Smooth muscle cell (in vitro differentiated cells): ENCODE measurements at regions not wholly inside any gene's neighbourhood (a gene's known extent, or its start where the extent isn't known, plus 50 kb on each side); places are given as distances from the start of the nearest gene placed in this dataset.

Source experiments
- DNase-seq: peaks from one replicate; lab custom pipeline; 2025; ENCODE audit not compliant: unreplicated experiment; lab: John Stamatoyannopoulos, UW
- H2AFZ ChIP-seq: fragments of 200-600 bp; sonication (generic); 2 replicates; pipeline ENCODE4 v1.6.0; 2016; ENCODE audit warnings: antibody characterized with exemption, low read depth, mild to moderate bottlenecking
- H3F3A ChIP-seq: fragments of 200-600 bp; sonication (generic); 2 replicates; pipeline ENCODE4 v1.6.0; 2017; ENCODE audit warnings: antibody characterized with exemption, low read depth
- H3K27ac ChIP-seq: fragments of 200-600 bp; sonication (generic); 2 replicates; pipeline ENCODE4 v1.5.1; 2016; ENCODE audit warnings: low read depth, mild to moderate bottlenecking
- H3K27me3 ChIP-seq: fragments of 200-600 bp; sonication (generic); 2 replicates; pipeline ENCODE4 v1.6.1; 2016; ENCODE audit warnings: low read depth, mild to moderate bottlenecking
- H3K36me3 ChIP-seq: fragments of 200-600 bp; sonication (generic); 2 replicates; pipeline ENCODE4 v1.5.1; 2016; ENCODE audit warnings: low read depth
- H3K4me1 ChIP-seq: fragments of 200-600 bp; sonication (generic); 2 replicates; pipeline ENCODE4 v1.5.1; 2016; ENCODE audit warnings: low read depth
- H3K4me2 ChIP-seq: fragments of 200-600 bp; sonication (generic); 2 replicates; pipeline ENCODE4 v1.6.0; 2016; ENCODE audit warnings: mild to moderate bottlenecking
- H3K4me3 ChIP-seq: fragments of 200-600 bp; sonication (generic); 2 replicates; pipeline ENCODE4 v1.5.1; 2016; ENCODE audit warnings: mild to moderate bottlenecking
- H3K79me2 ChIP-seq: fragments of 200-600 bp; sonication (generic); 2 replicates; pipeline ENCODE4 v1.6.0; 2016; ENCODE audit warnings: low read depth, mild to moderate bottlenecking
- H3K9ac ChIP-seq: fragments of 200-600 bp; sonication (generic); 2 replicates; pipeline ENCODE4 v1.6.0; 2016; ENCODE audit warnings: low read depth
- H3K9me3 ChIP-seq: fragments of 200-600 bp; sonication (generic); replicated peaks from 2 replicates; pipeline ENCODE4 v1.5.1; 2016; ENCODE audit warnings: low read depth
- H4K20me1 ChIP-seq: fragments of 200-600 bp; sonication (generic); 2 replicates; pipeline ENCODE4 v1.6.0; 2016; ENCODE audit warnings: low read depth
- WGBS: methylation state at CpG from one replicate; pipeline ENCODE4 v1.1.7; 2016; ENCODE audit warnings: low lambda C conversion rate; 5-methylcytosine and 5-hydroxymethylcytosine counted together
- TF ChIP-seq, protein P1 (sequence below): fragments of 200-600 bp; sonication (generic); IDR thresholded peaks from 2 replicates; pipeline ENCODE4 v1.5.1; 2017; ENCODE audit warnings: borderline replicate concordance, mild to moderate bottlenecking, antibody characterized with exemption; ENCODE audit not compliant: insufficient read depth, poor library complexity, severe bottlenecking

DNA sequence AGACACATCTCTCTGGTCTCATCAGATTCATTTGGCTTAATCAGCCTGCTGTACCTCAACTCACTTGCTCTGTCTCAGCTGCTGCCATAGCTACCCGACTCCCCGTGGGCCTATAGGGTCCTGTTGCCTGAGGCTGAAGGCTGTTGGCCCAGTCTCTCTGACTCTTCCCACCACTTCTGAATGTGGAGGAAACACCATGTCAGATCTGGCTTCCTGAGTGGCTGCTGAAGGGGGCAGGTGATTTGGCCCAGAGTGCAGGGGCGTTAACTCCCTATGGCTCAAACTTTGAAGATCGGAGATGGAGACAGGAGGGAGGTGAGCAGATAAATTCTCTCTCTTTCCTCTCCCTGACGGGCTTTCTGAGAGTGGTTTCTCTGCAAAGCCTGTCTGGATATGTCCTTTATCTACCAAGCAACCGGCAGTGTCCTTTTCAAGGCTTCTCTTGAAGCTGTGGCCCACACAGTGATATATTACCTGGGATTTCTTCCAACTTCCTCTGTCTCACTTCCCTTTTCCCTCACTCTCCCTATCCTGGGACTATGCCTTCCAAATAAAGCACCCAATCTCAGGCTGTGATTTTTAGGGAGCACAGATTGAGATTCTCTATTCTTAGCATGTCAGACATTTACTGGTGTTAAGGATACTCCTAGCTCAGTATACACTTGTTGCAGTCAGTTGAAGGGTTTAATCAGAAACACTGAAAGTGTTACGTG is 334.9 kb upstream of the TBC1D5 start:
- no peak for DNase-seq
- peaks cover 6% of the 10 kb centered on the region for H3F3A ChIP-seq
- no peak overlapping the region for H3K4me2 ChIP-seq
- H3K9me3 ChIP-seq = no peaks in the 10 kb centered on the region
- no peak overlapping the region for H3K4me3 ChIP-seq
- H3K27me3 ChIP-seq = no peaks in the 10 kb centered on the region
- WGBS = 82% methylated on average over 7 of the region's 7 CpGs
- no peak overlapping the region for H2AFZ ChIP-seq
- H3K9ac ChIP-seq = no peak overlapping the region
- H3K27ac ChIP-seq = no peak overlapping the region
- H3K36me3 ChIP-seq = no peaks in the 10 kb centered on the region
- TF ChIP-seq, protein P1, sequence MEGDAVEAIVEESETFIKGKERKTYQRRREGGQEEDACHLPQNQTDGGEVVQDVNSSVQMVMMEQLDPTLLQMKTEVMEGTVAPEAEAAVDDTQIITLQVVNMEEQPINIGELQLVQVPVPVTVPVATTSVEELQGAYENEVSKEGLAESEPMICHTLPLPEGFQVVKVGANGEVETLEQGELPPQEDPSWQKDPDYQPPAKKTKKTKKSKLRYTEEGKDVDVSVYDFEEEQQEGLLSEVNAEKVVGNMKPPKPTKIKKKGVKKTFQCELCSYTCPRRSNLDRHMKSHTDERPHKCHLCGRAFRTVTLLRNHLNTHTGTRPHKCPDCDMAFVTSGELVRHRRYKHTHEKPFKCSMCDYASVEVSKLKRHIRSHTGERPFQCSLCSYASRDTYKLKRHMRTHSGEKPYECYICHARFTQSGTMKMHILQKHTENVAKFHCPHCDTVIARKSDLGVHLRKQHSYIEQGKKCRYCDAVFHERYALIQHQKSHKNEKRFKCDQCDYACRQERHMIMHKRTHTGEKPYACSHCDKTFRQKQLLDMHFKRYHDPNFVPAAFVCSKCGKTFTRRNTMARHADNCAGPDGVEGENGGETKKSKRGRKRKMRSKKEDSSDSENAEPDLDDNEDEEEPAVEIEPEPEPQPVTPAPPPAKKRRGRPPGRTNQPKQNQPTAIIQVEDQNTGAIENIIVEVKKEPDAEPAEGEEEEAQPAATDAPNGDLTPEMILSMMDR = no peak
- H3K4me1 ChIP-seq = peaks cover 5% of the 10 kb centered on the region
- H3K79me2 ChIP-seq = no peaks in the 10 kb centered on the region
- H4K20me1 ChIP-seq = no peaks in the 10 kb centered on the region

DNA sequence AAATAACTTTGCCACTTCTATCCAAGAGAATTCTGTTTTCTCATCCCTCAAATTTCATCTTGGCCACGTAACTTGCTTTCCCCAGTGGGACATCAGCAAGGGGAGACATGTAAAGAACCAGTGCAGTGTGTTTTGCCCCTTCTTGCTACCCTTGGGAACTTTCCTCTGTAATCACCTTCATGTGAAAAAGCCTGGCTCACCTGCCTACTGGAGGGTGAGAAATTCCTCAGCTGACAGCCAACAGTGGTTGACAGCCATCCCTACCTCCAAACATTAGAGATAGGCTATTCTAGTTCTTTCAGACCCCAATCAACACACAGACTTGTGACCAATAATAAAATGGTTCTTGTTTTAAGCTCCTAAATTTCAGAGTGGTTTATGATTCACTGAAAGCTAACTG is 333.9 kb upstream of the TBC1D5 start:
- Histone ChIP-seq H3K4me2 (no peak overlapping the region), H3K27ac (no peak overlapping the region), H2AFZ (no peak overlapping the region), H4K20me1 (no peaks in the 10 kb centered on the region), H3K9me3 (no peaks in the 10 kb centered on the region), H3K79me2 (no peaks in the 10 kb centered on the region), H3K9ac (no peak overlapping the region), H3F3A (peaks cover 6% of the 10 kb centered on the region), H3K4me3 (no peak overlapping the region), H3K4me1 (peaks cover 5% of the 10 kb centered on the region), H3K36me3 (no peaks in the 10 kb centered on the region), H3K27me3 (no peaks in the 10 kb centered on the region)
- TF ChIP-seq, protein P1 = no peak
- DNase-seq = no peak
- 96% methylated on average over 1 of the region's 1 CpG for WGBS

DNA sequence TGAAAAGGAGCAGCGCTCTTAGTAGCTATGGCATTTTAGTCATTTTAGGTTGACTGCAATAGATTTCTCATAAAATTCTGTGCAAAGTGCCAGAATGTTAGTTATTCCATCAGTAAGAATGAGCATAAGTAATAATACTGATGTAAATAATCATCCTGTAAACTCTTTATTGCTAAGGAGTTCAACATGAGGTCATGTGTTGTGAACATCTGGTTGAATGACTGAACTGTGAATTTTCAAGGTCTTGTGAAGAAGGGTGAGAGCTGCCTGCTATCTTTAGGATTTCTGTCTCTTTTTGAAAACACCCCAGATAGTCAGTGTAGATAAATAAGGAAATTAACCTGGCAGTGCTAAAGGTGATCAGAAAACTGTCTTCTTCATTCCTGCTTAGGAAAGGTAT is 333.4 kb upstream of the TBC1D5 start:
- no peak overlapping the region for H3K4me2 ChIP-seq
- H3F3A ChIP-seq = peaks cover 6% of the 10 kb centered on the region
- no peaks in the 10 kb centered on the region for H3K27me3 ChIP-seq
- H2AFZ ChIP-seq = no peak overlapping the region
- peaks cover 5% of the 10 kb centered on the region for H3K4me1 ChIP-seq
- no peaks in the 10 kb centered on the region for H4K20me1 ChIP-seq
- 100% methylated on average over 1 of the region's 1 CpG for WGBS
- no peaks in the 10 kb centered on the region for H3K36me3 ChIP-seq
- no peak for DNase-seq
- TF ChIP-seq, protein P1 = no peak
- no peak overlapping the region for H3K4me3 ChIP-seq
- no peak overlapping the region for H3K27ac ChIP-seq
- H3K9me3 ChIP-seq = no peaks in the 10 kb centered on the region
- no peak overlapping the region for H3K9ac ChIP-seq
- H3K79me2 ChIP-seq = no peaks in the 10 kb centered on the region

DNA sequence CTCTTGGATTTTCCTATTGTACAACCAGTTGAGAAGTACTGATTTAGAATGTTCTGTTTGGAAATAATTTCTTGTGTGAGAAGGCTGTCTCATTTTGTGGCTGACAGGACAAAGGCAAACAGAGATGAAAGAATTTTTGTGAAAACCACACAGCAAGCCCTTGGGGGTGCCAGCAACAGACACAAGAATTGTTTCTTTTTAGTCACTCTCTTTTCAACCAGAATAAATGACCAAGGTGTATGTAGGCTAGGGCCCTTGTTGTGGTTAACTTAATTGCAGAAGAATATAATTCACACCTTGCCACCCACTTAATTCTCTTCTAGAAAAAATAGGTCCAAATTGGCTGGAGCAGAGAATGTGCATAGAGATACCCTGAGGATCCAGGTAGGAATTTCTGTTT is 329.4 kb upstream of the TBC1D5 start:
- H3K36me3 ChIP-seq = no peaks in the 10 kb centered on the region
- H3K9ac ChIP-seq = no peak overlapping the region
- DNase-seq = no peak
- no peaks in the 10 kb centered on the region for H3K9me3 ChIP-seq
- no peak overlapping the region for H3K4me3 ChIP-seq
- no peaks in the 10 kb centered on the region for H4K20me1 ChIP-seq
- TF ChIP-seq, protein P1 = no peak
- no peaks in the 10 kb centered on the region for H3K79me2 ChIP-seq
- no peaks in the 10 kb centered on the region for H3K4me1 ChIP-seq
- H3K27ac ChIP-seq = no peak overlapping the region
- H3K27me3 ChIP-seq = no peaks in the 10 kb centered on the region
- no peaks in the 10 kb centered on the region for H3F3A ChIP-seq
- no peak overlapping the region for H3K4me2 ChIP-seq
- H2AFZ ChIP-seq = no peak overlapping the region
